Glutamatergic neuron (in vitro differentiated cells): ENCODE measurements at regions not wholly inside any gene's neighbourhood (a gene's known extent, or its start where the extent isn't known, plus 50 kb on each side); places are given as distances from the start of the nearest gene placed in this dataset.

ENCODE experiments used
- DNase-seq: peaks from one replicate; pipeline ENCODE4 v3.0.0; 2022
- H3K27ac Mint-ChIP-seq: one replicate; pipeline ENCODE4 v1.8.0; 2020; ENCODE audit warnings: mild to moderate bottlenecking, mixed read lengths, inconsistent platforms; ENCODE audit not compliant: unreplicated experiment
- H3K27me3 Mint-ChIP-seq: one replicate; pipeline ENCODE4 v1.8.0; 2020; ENCODE audit warnings: mild to moderate bottlenecking, moderate library complexity, mixed read lengths, inconsistent platforms; ENCODE audit not compliant: unreplicated experiment
- H3K36me3 Mint-ChIP-seq: one replicate; pipeline ENCODE4 v1.8.0; 2020; ENCODE audit warnings: mild to moderate bottlenecking, mixed read lengths, inconsistent platforms; ENCODE audit not compliant: unreplicated experiment
- H3K4me1 Mint-ChIP-seq: one replicate; pipeline ENCODE4 v1.8.0; 2020; ENCODE audit warnings: mild to moderate bottlenecking, low read depth, mixed read lengths, inconsistent platforms; ENCODE audit not compliant: unreplicated experiment
- H3K4me3 Mint-ChIP-seq: one replicate; pipeline ENCODE4 v1.8.0; 2020; ENCODE audit warnings: mild to moderate bottlenecking, mixed read lengths, inconsistent platforms; ENCODE audit not compliant: unreplicated experiment
- H3K9me3 Mint-ChIP-seq: one replicate; pipeline ENCODE4 v1.8.0; 2020; ENCODE audit warnings: mild to moderate bottlenecking, moderate library complexity, mixed read lengths, inconsistent platforms; ENCODE audit not compliant: unreplicated experiment
- CTCF ChIP-seq: fragments of 200-600 bp; sonication (generic); IDR thresholded peaks from one replicate; pipeline ENCODE4 v1.5.0; 2021; ENCODE audit not compliant: partially characterized antibody, unreplicated experiment

- Mint-ChIP-seq H3K4me1 (no peaks in the 10 kb centered on the region), H3K36me3 (peaks cover 15% of the 10 kb centered on the region), H3K9me3 (peaks cover 25% of the 10 kb centered on the region), H3K4me3 (no peak overlapping the region), H3K27me3 (no peaks in the 10 kb centered on the region), H3K27ac (no peak overlapping the region)
- DNase-seq, result no peak
- TF ChIP-seq CTCF, result no peak
Measured at GRCh38 chr10:130259380-130259779, 123.2 kb downstream of the GLRX3 start.

- no peaks in the 10 kb centered on the region for H3K4me1 Mint-ChIP-seq
- H3K27me3 Mint-ChIP-seq, result no peaks in the 10 kb centered on the region
- DNase-seq, result no peak
- peaks cover 20% of the 10 kb centered on the region for H3K36me3 Mint-ChIP-seq
- no peak overlapping the region for H3K4me3 Mint-ChIP-seq
- H3K27ac Mint-ChIP-seq, result no peak overlapping the region
- H3K9me3 Mint-ChIP-seq, result peaks cover 24% of the 10 kb centered on the region
- TF ChIP-seq CTCF, result no peak
Measured at GRCh38 chr10:130261306-130261705, 125.1 kb downstream of the GLRX3 start.

GRCh38 chr10:130261766-130262165, 125.6 kb downstream of the GLRX3 start:
- Mint-ChIP-seq H3K4me3 (no peak overlapping the region), H3K36me3 (peaks cover 20% of the 10 kb centered on the region), H3K9me3 (peaks cover 23% of the 10 kb centered on the region), H3K4me1 (no peaks in the 10 kb centered on the region), H3K27ac (no peak overlapping the region), H3K27me3 (no peaks in the 10 kb centered on the region)
- no peak for TF ChIP-seq CTCF
- no peak for DNase-seq

GRCh38 chr10:130263289-130263688, 127.1 kb downstream of the GLRX3 start:
- Mint-ChIP-seq H3K27me3 (peaks cover 2% of the 10 kb centered on the region), H3K4me1 (no peaks in the 10 kb centered on the region), H3K9me3 (peaks cover 19% of the 10 kb centered on the region), H3K27ac (no peak overlapping the region), H3K4me3 (no peak overlapping the region), H3K36me3 (peaks cover 16% of the 10 kb centered on the region)
- no peak for DNase-seq
- TF ChIP-seq CTCF, result no peak

GRCh38 chr10:130265542-130265941, 129.4 kb downstream of the GLRX3 start:
- Mint-ChIP-seq H3K9me3 (peaks cover 22% of the 10 kb centered on the region), H3K4me1 (no peaks in the 10 kb centered on the region), H3K27ac (no peak overlapping the region), H3K36me3 (peaks cover 16% of the 10 kb centered on the region), H3K4me3 (no peak overlapping the region), H3K27me3 (peaks cover 4% of the 10 kb centered on the region)
- no peak for DNase-seq
- TF ChIP-seq CTCF, result no peak
